Nephron (organoid): ENCODE measurements at regions not wholly inside any gene's neighbourhood (a gene's known extent, or its start where the extent isn't known, plus 50 kb on each side); places are given as distances from the start of the nearest gene placed in this dataset.

Source experiments
- H3K27ac Mint-ChIP-seq, 3 experiments: 2 replicates each; pipeline ENCODE4 v1.8.0; 2020; ENCODE audit warnings: mixed read lengths in 3 of 3, mild to moderate bottlenecking in 2 of 3, moderate library complexity in 1 of 3
- H3K27me3 Mint-ChIP-seq: 2 replicates; pipeline ENCODE4 v1.8.0; 2021; ENCODE audit warnings: low read depth, mild to moderate bottlenecking, moderate library complexity, mixed read lengths
- H3K36me3 Mint-ChIP-seq: 2 replicates; pipeline ENCODE4 v1.8.0; 2020; ENCODE audit warnings: low read depth, mixed read lengths
- H3K4me1 Mint-ChIP-seq: 2 replicates; pipeline ENCODE4 v1.8.0; 2020; ENCODE audit warnings: mixed read lengths
- H3K4me3 Mint-ChIP-seq, 3 experiments: 2 replicates each; pipeline ENCODE4 v1.8.0; 2020; ENCODE audit warnings: mild to moderate bottlenecking in 3 of 3, mixed read lengths in 3 of 3, moderate library complexity in 2 of 3
- H3K9me3 Mint-ChIP-seq: 2 replicates; pipeline ENCODE4 v1.8.0; 2020; ENCODE audit warnings: mixed read lengths
- TF ChIP-seq, protein P1 (sequence below), 3 experiments: fragments of 200-600 bp; sonication (generic); IDR thresholded peaks; one replicate each; pipeline ENCODE4 v1.5.0; 2021; ENCODE audit warnings: antibody characterized with exemption in 3 of 3; ENCODE audit not compliant: unreplicated experiment in 3 of 3

DNA sequence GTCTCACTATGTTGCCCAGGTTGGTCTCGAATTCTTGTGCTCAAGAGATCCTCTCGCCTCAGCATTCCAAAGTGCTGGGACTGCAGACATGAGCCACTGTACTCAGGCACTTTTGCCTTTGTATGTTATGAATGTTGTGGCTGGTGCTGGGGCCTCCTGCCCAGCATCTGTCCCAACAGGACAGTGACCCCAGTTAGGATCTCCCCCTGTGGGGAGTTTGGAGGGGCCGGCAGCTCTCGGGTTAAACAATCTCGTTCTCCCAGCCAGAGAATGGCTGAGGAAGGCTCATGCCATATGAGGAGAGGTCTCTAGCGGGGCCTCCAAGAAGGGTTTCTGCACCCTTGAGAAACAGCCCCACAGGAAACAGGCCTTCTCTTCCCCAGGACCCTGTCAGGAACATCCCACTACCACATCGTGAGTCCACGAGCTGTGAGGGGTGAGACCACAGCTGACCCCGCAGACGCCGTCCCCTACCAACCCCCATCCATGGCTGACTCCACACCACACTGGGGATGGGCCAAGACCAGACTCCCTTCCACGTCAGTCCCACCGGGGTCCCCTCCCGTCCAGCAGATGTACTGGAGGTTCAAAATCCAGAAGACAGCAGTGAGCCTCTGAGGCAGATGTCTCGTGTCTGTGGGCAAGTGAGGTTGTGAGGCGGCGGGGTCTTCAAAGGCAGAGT lies 54.1 kb downstream of the SHANK2 start:
- TF ChIP-seq, protein P1, sequence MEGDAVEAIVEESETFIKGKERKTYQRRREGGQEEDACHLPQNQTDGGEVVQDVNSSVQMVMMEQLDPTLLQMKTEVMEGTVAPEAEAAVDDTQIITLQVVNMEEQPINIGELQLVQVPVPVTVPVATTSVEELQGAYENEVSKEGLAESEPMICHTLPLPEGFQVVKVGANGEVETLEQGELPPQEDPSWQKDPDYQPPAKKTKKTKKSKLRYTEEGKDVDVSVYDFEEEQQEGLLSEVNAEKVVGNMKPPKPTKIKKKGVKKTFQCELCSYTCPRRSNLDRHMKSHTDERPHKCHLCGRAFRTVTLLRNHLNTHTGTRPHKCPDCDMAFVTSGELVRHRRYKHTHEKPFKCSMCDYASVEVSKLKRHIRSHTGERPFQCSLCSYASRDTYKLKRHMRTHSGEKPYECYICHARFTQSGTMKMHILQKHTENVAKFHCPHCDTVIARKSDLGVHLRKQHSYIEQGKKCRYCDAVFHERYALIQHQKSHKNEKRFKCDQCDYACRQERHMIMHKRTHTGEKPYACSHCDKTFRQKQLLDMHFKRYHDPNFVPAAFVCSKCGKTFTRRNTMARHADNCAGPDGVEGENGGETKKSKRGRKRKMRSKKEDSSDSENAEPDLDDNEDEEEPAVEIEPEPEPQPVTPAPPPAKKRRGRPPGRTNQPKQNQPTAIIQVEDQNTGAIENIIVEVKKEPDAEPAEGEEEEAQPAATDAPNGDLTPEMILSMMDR (IDR thresholded peaks at IDR 0.05; ENCODE audit: unreplicated experiment in 3 of 3): no peak
- no peak overlapping the region for H3K4me3 Mint-ChIP-seq
- H3K36me3 Mint-ChIP-seq: no peaks in the 10 kb centered on the region
- H3K4me1 Mint-ChIP-seq: peaks cover 9% of the 10 kb centered on the region
- H3K9me3 Mint-ChIP-seq: no peaks in the 10 kb centered on the region
- no peak overlapping the region for H3K27ac Mint-ChIP-seq
- H3K27me3 Mint-ChIP-seq: peaks cover under 1% of the 10 kb centered on the region

- H3K4me1 Mint-ChIP-seq: peaks cover 9% of the 10 kb centered on the region
- H3K36me3 Mint-ChIP-seq: no peaks in the 10 kb centered on the region
- H3K9me3 Mint-ChIP-seq: no peaks in the 10 kb centered on the region
- TF ChIP-seq, protein P1 (IDR thresholded peaks at IDR 0.05; ENCODE audit: unreplicated experiment in 3 of 3): no peak
- H3K27me3 Mint-ChIP-seq: peaks cover 5% of the 10 kb centered on the region
- no peak overlapping the region for H3K4me3 Mint-ChIP-seq
- H3K27ac Mint-ChIP-seq: no peak overlapping the region
Measured at GRCh38 chr11:71197096-71197495, 55.3 kb downstream of the SHANK2 start.

- TF ChIP-seq, protein P1 (IDR thresholded peaks at IDR 0.05; ENCODE audit: unreplicated experiment in 3 of 3): no peak
- Mint-ChIP-seq H3K4me3 (no peak overlapping the region), H3K27me3 (peaks cover 9% of the 10 kb centered on the region), H3K4me1 (no peaks in the 10 kb centered on the region), H3K36me3 (no peaks in the 10 kb centered on the region), H3K27ac (peak overlapping the region in 2 of 3 experiments; percentile 56 to 81), H3K9me3 (peaks cover 3% of the 10 kb centered on the region)
Measured at GRCh38 chr11:71194710-71195109, 57.7 kb downstream of the SHANK2 start.

DNA sequence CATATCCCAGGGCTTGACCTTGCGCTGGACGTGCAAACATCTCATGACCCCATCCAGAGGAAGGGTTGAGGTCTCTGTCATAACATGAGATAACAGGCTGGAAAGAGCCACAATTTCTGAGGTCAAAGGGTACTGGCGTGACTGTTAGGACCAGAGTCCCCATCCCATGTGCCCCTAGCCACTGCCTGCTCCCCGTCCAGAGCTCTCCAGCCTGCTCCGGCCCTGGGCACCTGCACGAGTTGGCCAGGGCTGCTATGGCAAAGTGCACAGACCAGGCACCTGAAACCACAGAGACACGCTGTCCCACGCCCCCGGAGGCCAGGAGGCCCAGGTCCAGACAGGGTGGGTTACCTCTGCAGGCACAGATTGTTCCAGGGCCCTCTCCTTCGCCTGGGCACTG lies 58.9 kb downstream of the SHANK2 start:
- H3K4me1 Mint-ChIP-seq: no peaks in the 10 kb centered on the region
- peaks cover 3% of the 10 kb centered on the region for H3K9me3 Mint-ChIP-seq
- H3K27ac Mint-ChIP-seq: no peak overlapping the region
- H3K36me3 Mint-ChIP-seq: no peaks in the 10 kb centered on the region
- H3K4me3 Mint-ChIP-seq: no peak overlapping the region
- TF ChIP-seq, protein P1 (IDR thresholded peaks at IDR 0.05; ENCODE audit: unreplicated experiment in 3 of 3): no peak
- peaks cover 9% of the 10 kb centered on the region for H3K27me3 Mint-ChIP-seq

- TF ChIP-seq, protein P1 (IDR thresholded peaks at IDR 0.05; ENCODE audit: unreplicated experiment in 3 of 3): no peak
- Mint-ChIP-seq H3K27ac (no peak overlapping the region), H3K27me3 (peaks cover 15% of the 10 kb centered on the region), H3K36me3 (no peaks in the 10 kb centered on the region), H3K9me3 (peaks cover 3% of the 10 kb centered on the region), H3K4me1 (no peaks in the 10 kb centered on the region), H3K4me3 (no peak overlapping the region)
Measured at GRCh38 chr11:71192629-71193028, 59.7 kb downstream of the SHANK2 start.

- Mint-ChIP-seq H3K36me3 (no peaks in the 10 kb centered on the region), H3K27ac (peak overlapping the region in 1 of 3 experiments; percentile 47), H3K4me3 (no peak overlapping the region), H3K4me1 (no peaks in the 10 kb centered on the region), H3K9me3 (peaks cover 3% of the 10 kb centered on the region), H3K27me3 (peaks cover 15% of the 10 kb centered on the region)
- TF ChIP-seq, protein P1 (IDR thresholded peaks at IDR 0.05; ENCODE audit: unreplicated experiment in 3 of 3): no peak
Measured at GRCh38 chr11:71191201-71191600, 61.2 kb downstream of the SHANK2 start.
